GM13977 (cell line): ENCODE measurements at regions not wholly inside any gene's neighbourhood (a gene's known extent, or its start where the extent isn't known, plus 50 kb on each side); places are given as distances from the start of the nearest gene placed in this dataset.

ENCODE experiments used
- DNase-seq: peaks from one replicate; pipeline ENCODE4 v3.0.0; 2012; ENCODE audit warnings: low spot score
- in situ Hi-C: fragments of 300-500 bp; cut with MboI; formaldehyde crosslinking; loops from one replicate; pipeline ENCODE4 v1.12.0; 2022; ENCODE audit warnings: low sequenced_read_pairs, low pct_unique_long_range_greater_than_20kb, mixed read lengths, inconsistent platforms; ENCODE audit not compliant: unreplicated experiment
- TF ChIP-seq, protein P1 (sequence below): IDR thresholded peaks from 2 replicates; pipeline ENCODE4 v1.5.1; 2012; ENCODE audit warnings: mild to moderate bottlenecking, control low read depth; ENCODE audit not compliant: insufficient read depth; ENCODE audit errors: extremely low read depth, missing control alignments

DNA sequence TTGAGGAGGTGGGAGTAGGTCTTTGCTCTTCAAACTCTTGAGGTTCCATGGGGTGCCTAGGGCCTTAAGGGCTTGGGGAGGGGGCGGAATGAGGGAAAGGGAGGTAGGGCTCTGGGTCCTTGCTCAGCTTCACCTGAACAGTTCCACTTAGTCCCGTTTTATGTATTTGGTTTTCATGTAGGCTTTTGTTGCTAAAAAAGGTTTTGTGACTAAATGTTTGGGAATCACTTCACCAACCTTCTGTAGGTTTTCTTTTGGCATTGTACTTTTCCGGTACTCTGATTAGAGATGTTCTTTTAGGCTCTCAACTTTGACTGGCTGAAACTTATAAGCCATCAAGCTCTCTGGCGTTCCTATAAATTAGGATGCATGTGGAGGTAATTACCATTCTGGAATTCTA lies 108.1 kb downstream of the MYCN start:
- TF ChIP-seq, protein P1, sequence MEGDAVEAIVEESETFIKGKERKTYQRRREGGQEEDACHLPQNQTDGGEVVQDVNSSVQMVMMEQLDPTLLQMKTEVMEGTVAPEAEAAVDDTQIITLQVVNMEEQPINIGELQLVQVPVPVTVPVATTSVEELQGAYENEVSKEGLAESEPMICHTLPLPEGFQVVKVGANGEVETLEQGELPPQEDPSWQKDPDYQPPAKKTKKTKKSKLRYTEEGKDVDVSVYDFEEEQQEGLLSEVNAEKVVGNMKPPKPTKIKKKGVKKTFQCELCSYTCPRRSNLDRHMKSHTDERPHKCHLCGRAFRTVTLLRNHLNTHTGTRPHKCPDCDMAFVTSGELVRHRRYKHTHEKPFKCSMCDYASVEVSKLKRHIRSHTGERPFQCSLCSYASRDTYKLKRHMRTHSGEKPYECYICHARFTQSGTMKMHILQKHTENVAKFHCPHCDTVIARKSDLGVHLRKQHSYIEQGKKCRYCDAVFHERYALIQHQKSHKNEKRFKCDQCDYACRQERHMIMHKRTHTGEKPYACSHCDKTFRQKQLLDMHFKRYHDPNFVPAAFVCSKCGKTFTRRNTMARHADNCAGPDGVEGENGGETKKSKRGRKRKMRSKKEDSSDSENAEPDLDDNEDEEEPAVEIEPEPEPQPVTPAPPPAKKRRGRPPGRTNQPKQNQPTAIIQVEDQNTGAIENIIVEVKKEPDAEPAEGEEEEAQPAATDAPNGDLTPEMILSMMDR, result no peak
- in situ Hi-C loops, result no loop called here
- DNase-seq, result no peak

DNA sequence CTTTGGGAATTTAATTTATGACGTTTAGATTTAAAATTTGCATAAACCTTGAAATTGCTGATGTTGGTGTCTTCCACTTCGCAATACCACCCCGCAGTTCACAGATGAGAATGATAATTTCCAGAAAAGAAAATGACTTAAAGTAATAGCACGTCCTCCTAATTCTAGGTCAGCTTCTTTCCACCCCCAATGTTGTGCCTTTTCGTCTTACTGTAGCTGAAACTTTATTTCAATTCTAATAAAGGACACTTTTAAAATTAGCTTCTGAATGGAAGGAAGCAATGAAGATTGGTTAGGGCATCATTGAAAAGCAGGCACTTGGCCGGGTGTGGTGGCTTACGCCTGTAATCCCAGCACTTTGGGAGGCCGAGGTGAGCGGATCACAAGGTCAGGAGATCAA lies 107.4 kb downstream of the MYCN start:
- DNase-seq, result no peak
- in situ Hi-C loops, result no loop called here
- TF ChIP-seq, protein P1, result no peak

DNA sequence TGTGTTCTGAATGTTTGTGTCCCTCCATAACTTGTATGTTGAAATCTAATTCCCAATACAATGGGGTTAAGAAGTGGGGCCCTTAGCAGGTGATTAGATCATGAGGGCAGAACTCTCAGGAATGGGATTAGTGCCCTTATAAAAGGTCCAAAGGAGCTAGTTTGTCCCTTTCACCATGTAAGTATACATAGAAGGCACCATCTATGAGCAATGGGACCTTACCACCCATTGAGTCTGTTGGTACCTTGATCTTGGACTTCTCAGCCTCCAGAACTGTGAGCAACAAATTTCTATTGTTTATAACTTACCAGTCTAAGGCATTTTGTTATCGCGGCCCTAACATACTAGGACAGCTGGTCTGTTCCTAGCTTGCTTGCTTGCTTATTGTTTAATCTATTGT lies 106.3 kb downstream of the MYCN start:
- no peak for DNase-seq
- in situ Hi-C loops, result no loop called here
- TF ChIP-seq, protein P1, result no peak

DNA sequence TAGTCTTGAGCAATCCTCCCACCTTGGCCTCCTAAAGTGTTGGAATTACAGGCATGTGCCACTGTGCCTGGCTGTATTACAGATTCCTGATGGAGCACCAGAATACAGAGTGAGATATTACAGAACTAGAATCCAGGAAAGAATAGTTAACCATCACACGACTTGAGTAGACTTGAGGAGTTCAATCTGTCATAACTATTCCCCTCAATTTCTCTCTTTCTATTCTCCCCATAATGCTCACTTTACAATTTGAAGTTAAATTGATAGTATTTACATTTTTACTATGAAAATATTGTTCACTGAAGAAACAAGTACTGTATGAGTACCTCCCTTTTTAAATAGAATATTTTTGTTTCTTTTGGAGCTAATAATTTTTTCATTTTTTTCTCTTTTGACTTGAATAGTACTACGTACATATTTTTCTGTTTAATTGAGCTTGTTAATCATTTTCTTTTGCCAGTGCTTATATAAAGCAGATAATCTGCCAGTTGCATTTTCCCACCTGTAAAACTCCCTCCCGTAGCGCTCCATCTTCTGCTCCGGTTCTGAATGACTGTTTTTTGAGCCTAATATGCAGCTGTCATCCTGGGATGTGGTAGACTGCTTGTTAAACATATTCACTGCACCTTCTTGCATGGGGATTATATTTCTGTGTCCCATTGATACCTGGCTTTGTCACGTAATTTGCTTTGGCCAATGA lies 105.5 kb downstream of the MYCN start:
- in situ Hi-C loops, result no loop called here
- TF ChIP-seq, protein P1, result no peak
- DNase-seq, result no peak

DNA sequence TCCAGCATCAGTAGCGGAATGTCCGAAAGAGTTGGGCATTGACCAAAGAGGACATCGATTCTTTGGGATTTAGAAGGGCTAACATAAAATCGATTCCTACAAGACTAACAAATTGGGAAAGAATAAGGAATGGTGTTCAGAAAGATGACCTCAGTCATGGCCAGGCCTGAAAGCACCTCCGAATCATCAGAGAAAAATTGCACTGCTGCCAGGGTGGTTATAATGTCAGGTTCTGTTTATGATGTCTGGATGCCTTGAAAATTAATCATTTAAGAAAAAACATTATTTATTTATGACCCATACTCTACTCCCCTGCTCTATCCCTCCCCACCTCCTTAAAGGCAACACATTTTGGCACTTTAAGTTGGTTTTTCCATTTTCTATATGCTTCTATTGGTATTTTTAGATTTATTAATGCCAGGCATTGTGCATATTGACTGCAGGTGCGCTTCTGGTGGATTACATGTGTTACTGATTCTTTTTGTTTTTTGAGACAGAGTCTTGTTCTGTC lies 104.7 kb downstream of the MYCN start:
- DNase-seq, result no peak
- TF ChIP-seq, protein P1, result no peak
- in situ Hi-C loops, result no loop called here

DNA sequence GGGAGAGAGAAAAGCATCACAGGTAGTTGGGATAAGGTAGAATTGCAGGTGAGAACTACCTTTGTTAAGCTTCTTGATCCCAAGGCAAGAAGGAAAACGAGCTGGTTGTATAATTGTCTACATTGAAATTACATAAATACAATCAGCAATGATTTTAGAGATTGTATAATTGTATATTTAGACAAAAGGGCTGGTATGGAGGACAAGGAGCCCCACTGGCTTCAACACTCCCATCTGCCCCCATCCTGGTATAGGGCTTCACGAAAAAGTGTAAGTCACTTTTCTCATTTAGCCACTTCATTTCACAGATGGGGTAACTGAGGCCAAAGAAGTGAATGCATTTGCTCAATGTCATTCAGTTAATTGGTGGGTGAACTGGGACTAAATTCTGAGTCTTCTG lies 103.3 kb downstream of the MYCN start:
- TF ChIP-seq, protein P1, result no peak
- in situ Hi-C loops, result no loop called here

More for the DNA sequence above, 103.3 kb downstream of the MYCN start:
- DNase-seq, result no peak
